ENCODE measurements at regions not wholly inside any gene's neighbourhood (a gene's known extent, or its start where the extent isn't known, plus 50 kb on each side); places are given as distances from the start of the nearest gene placed in this dataset.

GRCh38 chr18:73879766-73880165 is 267.9 kb downstream of the FBXO15 start:
- TF ChIP-seq CTCF (IDR thresholded peaks at IDR 0.05; ENCODE audit: poor library complexity) (no peak), EZH2 (IDR thresholded peaks at IDR 0.05; ENCODE audit: borderline replicate concordance) (no peak)

Data from hepatocyte (in vitro differentiated cells).